GM18858 (cell line): ENCODE measurements at regions not wholly inside any gene's neighbourhood (a gene's known extent, or its start where the extent isn't known, plus 50 kb on each side); places are given as distances from the start of the nearest gene placed in this dataset.

ENCODE experiments used
- ATAC-seq: cut with Tn5 transposase; IDR thresholded peaks from one replicate; pipeline ENCODE4 v1.9.1; 2021; ENCODE audit not compliant: unreplicated experiment

GRCh38 chr6:15960740-15961634 lies 167.9 kb upstream of the MYLIP start:
- no peak for ATAC-seq

DNA sequence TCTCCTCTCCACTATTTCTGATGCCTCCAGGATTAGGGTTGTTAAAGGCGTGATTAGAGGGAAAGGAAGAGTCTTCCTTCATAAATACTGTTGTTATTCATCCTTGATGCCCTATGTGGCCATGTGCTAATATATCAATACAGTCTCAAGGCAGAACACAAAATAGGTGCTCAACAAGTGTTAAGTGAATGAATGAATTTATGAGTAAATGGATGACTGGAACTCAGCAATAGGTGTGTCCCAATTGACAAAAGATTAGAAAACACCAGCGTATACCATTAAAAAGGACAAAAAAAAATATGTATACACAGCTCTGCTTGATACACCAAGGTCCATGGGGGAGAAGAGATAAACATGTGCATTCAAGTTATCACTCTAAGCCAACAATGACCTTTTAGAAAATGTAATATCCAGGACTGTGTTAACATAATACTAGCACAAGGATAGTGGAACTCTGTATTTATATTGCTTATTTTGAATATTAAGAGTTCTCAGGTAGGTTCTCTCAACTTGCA lies 171.2 kb upstream of the MYLIP start:
- no peak for ATAC-seq

- ATAC-seq = no peak
These were observed 172.4 kb upstream of the MYLIP start for GRCh38 chr6:15956205-15957106.

GRCh38 chr6:15955484-15955883 lies 173.4 kb upstream of the MYLIP start:
- ATAC-seq = no peak

DNA sequence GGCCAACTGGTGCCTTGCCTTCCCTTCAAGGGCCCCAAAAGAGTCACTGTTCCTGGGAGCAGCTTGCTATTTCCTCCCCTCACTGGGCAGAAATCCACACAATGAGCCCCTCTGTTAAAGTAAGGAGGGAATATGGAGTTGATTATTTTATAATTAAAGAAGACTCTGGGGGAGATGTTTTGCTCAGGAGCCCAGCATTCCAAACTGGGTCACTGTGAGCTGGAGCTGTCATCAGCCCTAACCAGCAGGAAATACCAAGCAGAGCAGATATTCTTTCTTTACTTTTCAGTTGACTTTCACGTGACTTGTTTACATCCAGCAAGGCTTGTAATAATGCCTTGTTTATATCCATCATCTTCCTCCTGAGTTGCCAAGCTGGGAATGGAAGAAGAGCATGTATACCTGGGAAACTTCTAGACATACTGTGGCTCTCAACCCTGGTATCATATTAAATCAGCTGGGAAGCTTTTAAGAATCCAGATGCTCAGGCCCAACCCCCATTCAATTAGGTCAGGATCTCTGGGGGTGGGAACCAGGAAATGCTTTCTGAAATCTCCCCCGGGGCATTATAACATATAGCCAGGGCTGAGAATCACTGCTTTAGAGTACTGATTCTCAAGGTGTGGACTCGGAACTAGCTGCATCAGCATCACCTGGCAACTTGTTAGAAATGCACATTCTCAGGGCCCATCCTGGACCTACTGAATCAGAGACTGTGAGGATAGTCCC lies 175.6 kb upstream of the MYLIP start:
- ATAC-seq = no peak

DNA sequence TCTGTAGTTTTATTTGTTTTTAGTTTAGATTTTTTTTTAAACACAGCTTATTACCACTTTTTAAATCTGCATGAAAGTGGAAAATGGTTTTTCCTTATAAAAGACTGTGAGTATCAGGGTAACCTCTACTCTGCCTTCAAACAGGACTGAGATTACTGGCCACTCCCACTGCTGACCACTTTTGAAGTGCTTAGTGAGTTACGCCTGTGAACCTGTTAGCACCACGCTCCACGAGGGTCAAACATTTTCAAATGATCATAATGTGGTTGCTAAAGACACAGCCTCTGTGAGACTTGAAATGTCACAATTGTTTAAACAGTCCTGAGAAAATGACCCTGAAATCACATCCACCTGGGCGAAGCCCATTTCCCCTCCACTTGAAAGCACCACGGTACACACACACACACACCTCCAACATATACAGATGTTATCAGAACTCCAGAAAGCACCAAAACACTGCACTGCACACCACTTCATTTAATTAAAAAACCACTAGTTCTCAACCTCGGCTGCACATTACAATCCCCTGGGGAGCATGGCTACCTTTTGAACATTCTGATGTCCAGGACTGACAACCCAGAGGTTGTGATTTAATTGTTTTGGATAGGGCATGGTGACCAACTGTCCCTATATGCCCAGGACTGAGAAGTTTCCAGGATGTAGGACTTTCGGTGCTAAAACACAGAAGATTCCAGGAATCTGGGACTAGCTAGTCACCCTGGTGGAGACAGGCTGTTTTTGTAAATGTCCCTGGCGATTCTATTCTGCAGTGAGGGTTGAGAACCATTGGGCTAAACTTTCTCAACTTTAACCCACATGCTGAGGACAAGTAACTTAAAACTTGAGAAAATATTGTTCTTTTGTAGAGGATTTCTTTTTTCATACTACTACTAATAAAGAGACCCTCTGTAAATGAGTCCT lies 176.4 kb upstream of the MYLIP start:
- no peak for ATAC-seq

- no peak for ATAC-seq
These were observed 177.8 kb upstream of the MYLIP start for GRCh38 chr6:15950962-15951569.

GRCh38 chr6:15949982-15950381 lies 178.9 kb upstream of the MYLIP start:
- no peak for ATAC-seq

- ATAC-seq = no peak
These were observed 179.7 kb upstream of the MYLIP start for GRCh38 chr6:15948930-15949900.

DNA sequence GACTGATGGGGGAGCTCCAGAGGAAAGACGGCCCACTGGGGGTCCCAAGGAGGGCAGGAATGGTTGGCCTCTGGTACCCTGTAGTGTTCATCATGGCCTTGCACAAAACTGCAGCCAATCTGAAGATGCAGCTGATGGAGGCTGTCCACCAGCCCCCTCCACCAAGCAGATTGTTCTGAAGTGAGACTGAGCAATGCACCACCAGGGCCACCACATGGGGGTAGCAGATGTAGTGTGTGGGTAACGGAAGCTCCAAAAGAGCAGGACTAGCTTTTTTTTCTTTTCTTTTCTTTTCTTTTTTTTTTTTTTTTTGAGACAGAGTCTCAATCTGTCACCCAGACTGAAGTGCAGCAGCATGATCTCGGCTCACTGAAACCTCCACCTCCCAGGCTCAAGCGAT lies 181.0 kb upstream of the MYLIP start:
- no peak for ATAC-seq

DNA sequence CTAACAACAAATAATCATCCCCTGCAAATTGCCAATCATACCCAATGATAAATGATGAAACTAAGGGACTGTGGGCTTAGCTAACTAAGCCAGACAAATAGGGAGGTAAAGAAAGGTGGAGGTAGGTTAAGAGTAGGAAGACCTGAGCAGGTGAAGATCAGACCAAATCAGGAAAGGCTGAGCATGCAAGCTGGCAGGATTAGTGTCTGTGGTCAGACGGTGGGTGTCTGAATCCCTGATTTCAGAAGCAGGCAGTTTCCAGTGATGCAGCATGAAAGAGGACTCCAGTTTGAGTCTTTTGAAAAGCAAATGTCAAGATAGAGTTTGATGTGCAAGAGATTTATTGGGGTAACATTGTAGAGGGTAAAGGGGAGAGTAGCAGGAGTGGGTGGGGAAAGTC lies 181.4 kb upstream of the MYLIP start:
- ATAC-seq = no peak

GRCh38 chr6:15946701-15947385 lies 182.0 kb upstream of the MYLIP start:
- ATAC-seq = no peak

GRCh38 chr6:15945593-15946159 lies 183.2 kb upstream of the MYLIP start:
- ATAC-seq = no peak

- no peak for ATAC-seq
These were observed 185.5 kb upstream of the MYLIP start for GRCh38 chr6:15943423-15943822.

- ATAC-seq = no peak
These were observed 187.7 kb upstream of the MYLIP start for GRCh38 chr6:15941168-15941567.

GRCh38 chr6:15938107-15938506 lies 190.8 kb upstream of the MYLIP start:
- ATAC-seq = no peak

DNA sequence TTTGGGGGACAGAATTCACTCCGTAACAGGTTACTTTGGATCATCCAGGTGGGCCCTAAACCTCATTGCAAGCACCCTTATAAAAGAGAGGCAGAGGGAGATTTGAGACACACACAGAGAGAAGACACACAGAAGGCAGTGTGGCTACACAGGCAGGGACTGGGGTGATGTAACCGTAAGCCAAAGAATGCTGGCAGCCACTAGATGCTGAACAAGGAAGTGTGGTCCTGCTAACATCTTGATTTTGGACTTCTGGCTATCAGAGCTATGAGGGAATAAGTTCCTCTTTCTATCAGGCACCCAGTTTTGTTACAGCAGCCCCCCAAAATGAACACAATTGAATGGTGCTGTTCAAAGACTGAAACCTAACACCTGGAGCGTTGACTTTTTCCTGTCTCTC lies 191.3 kb upstream of the MYLIP start:
- no peak for ATAC-seq

- ATAC-seq = peak; percentile 92
These were observed 192.4 kb upstream of the MYLIP start for GRCh38 chr6:15936503-15936902.
